ENCODE measurements at regions not wholly inside any gene's neighbourhood (a gene's known extent, or its start where the extent isn't known, plus 50 kb on each side); places are given as distances from the start of the nearest gene placed in this dataset.

GRCh38 chr2:120551522-120551921 lies 184.1 kb upstream of the GLI2 start:
- no peak overlapping the region for H3K4me3 ChIP-seq (ENCODE audit: low read length)
- ATAC-seq (no peak), DNase-seq (no peak)
- BruUV-seq (replicated peaks), result no TSS peak
- peak overlapping the region; percentile 77; the same call in 1 of the 2 replicates for H3K4me2 ChIP-seq (ENCODE audit: low read length)
- peaks cover 19% of the 10 kb centered on the region for H3K4me1 ChIP-seq (ENCODE audit: insufficient read depth, low read length)
- H3K36me3 ChIP-seq (ENCODE audit: low read depth, low read length), result no peaks in the 10 kb centered on the region
- no peaks in the 10 kb centered on the region for H3K79me2 ChIP-seq (ENCODE audit: low read length)
- no peaks in the 10 kb centered on the region for H3F3A ChIP-seq (ENCODE audit: low read length, unreplicated experiment)
- POLR2A ChIA-PET (ENCODE audit: unreplicated experiment), result no interaction called here
- intact Hi-C loops (cut with micrococcal nuclease), result no loop called here
- no peaks in the 10 kb centered on the region for H3K9me3 ChIP-seq (ENCODE audit: low read length)
- CTCF ChIA-PET, result interaction anchor here (2.3 kb wide), 1 partner anchor 208 kb away, joined by 13 read pairs; no protein-coding TSS in a partner anchor
- H2AFZ ChIP-seq (ENCODE audit: low read length), result no peak overlapping the region
- no peaks in the 10 kb centered on the region for H4K20me1 ChIP-seq (ENCODE audit: low read length)
- H3K9ac ChIP-seq (ENCODE audit: low read length), result no peak overlapping the region
- H3K27me3 ChIP-seq (ENCODE audit: low read length), result no peaks in the 10 kb centered on the region
- H3K27ac ChIP-seq (ENCODE audit: low read length), result no peak overlapping the region
- no peaks in the 10 kb centered on the region for H3K9me2 ChIP-seq (replicated peaks; ENCODE audit: low read length)
- TF ChIP-seq EZH2 (IDR thresholded peaks at IDR 0.05; ENCODE audit: low read length, unreplicated experiment) (no peak), EZH2phosphoT487 (IDR thresholded peaks at IDR 0.05; ENCODE audit: borderline replicate concordance, low read length) (no peak)
- TF ChIP-seq, protein P1, sequence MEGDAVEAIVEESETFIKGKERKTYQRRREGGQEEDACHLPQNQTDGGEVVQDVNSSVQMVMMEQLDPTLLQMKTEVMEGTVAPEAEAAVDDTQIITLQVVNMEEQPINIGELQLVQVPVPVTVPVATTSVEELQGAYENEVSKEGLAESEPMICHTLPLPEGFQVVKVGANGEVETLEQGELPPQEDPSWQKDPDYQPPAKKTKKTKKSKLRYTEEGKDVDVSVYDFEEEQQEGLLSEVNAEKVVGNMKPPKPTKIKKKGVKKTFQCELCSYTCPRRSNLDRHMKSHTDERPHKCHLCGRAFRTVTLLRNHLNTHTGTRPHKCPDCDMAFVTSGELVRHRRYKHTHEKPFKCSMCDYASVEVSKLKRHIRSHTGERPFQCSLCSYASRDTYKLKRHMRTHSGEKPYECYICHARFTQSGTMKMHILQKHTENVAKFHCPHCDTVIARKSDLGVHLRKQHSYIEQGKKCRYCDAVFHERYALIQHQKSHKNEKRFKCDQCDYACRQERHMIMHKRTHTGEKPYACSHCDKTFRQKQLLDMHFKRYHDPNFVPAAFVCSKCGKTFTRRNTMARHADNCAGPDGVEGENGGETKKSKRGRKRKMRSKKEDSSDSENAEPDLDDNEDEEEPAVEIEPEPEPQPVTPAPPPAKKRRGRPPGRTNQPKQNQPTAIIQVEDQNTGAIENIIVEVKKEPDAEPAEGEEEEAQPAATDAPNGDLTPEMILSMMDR (conservative IDR thresholded peaks at IDR 0.05; ENCODE audit: low read depth, low read length), result no peak

DNA sequence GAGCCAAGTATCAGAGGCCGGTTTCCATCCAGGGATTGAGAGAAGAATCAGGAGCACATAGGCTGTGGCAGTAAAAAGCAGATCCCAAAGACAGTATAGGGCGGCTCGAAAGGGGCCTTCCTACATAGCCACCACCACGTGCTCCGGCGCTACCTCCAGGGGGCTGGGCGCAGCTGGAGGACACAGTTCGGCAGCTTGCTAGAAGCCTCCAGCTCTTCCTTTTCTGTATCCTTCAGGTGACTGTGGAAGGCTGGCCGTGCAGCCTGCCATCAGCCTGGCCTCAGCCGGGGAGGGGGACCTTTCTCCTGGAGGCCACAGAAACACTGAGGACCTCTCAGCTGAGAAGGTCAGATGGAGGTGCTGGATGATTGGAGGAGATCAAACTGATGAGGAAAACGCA lies 183.6 kb upstream of the GLI2 start:
- Histone ChIP-seq H3K36me3 (ENCODE audit: low read depth, low read length) (no peaks in the 10 kb centered on the region), H3K4me3 (ENCODE audit: low read length) (peak overlapping the region; percentile 53; the same call in 1 of the 2 replicates), H3K27me3 (ENCODE audit: low read length) (no peaks in the 10 kb centered on the region), H4K20me1 (ENCODE audit: low read length) (no peaks in the 10 kb centered on the region), H3K79me2 (ENCODE audit: low read length) (no peaks in the 10 kb centered on the region), H3K4me1 (ENCODE audit: insufficient read depth, low read length) (peaks cover 19% of the 10 kb centered on the region), H3F3A (ENCODE audit: low read length, unreplicated experiment) (no peaks in the 10 kb centered on the region), H2AFZ (ENCODE audit: low read length) (no peak overlapping the region), H3K4me2 (ENCODE audit: low read length) (peak overlapping the region; percentile 77), H3K9me3 (ENCODE audit: low read length) (no peaks in the 10 kb centered on the region), H3K27ac (ENCODE audit: low read length) (peak overlapping the region; percentile 83), H3K9ac (ENCODE audit: low read length) (peak overlapping the region; percentile 56), H3K9me2 (replicated peaks; ENCODE audit: low read length) (no peaks in the 10 kb centered on the region)
- DNase-seq (no peak), ATAC-seq (no peak)
- CTCF ChIA-PET, result interaction anchor here (2.3 kb wide), 1 partner anchor 209 kb away, joined by 13 read pairs; no protein-coding TSS in a partner anchor
- POLR2A ChIA-PET (ENCODE audit: unreplicated experiment), result no interaction called here
- TF ChIP-seq EZH2phosphoT487 (IDR thresholded peaks at IDR 0.05; ENCODE audit: borderline replicate concordance, low read length) (no peak), EZH2 (IDR thresholded peaks at IDR 0.05; ENCODE audit: low read length, unreplicated experiment) (no peak)
- TF ChIP-seq, protein P1 (conservative IDR thresholded peaks at IDR 0.05; ENCODE audit: low read depth, low read length), result no peak
- intact Hi-C loops (cut with micrococcal nuclease), result loop anchor here (2.0 kb wide), 1 partner anchor 119 kb away; no protein-coding TSS in a partner anchor
- BruUV-seq (replicated peaks), result no TSS peak

GRCh38 chr2:120552800-120553481 lies 182.7 kb upstream of the GLI2 start:
- Histone ChIP-seq H3K4me2 (ENCODE audit: low read length) (peak overlapping the region; percentile 77), H3K9me3 (ENCODE audit: low read length) (no peaks in the 10 kb centered on the region), H3K9ac (ENCODE audit: low read length) (peak overlapping the region; percentile 56), H2AFZ (ENCODE audit: low read length) (peak overlapping the region; percentile 78), H3K79me2 (ENCODE audit: low read length) (no peaks in the 10 kb centered on the region), H3K27ac (ENCODE audit: low read length) (peak overlapping the region; percentile 83), H3K4me1 (ENCODE audit: insufficient read depth, low read length) (peaks cover 19% of the 10 kb centered on the region), H4K20me1 (ENCODE audit: low read length) (no peaks in the 10 kb centered on the region), H3K36me3 (ENCODE audit: low read depth, low read length) (no peaks in the 10 kb centered on the region), H3K4me3 (ENCODE audit: low read length) (peak overlapping the region; percentile 53), H3K27me3 (ENCODE audit: low read length) (no peaks in the 10 kb centered on the region), H3K9me2 (replicated peaks; ENCODE audit: low read length) (no peaks in the 10 kb centered on the region), H3F3A (ENCODE audit: low read length, unreplicated experiment) (no peaks in the 10 kb centered on the region)
- intact Hi-C loops (cut with micrococcal nuclease), result loop anchor here (1.0 to 2.0 kb wide), 2 partner anchors 118 to 210 kb away; no protein-coding TSS in a partner anchor
- ATAC-seq (peak; percentile 99), DNase-seq (peak; percentile 98)
- TSS peak; percentile 58 for BruUV-seq (replicated peaks)
- TF ChIP-seq EZH2 (IDR thresholded peaks at IDR 0.05; ENCODE audit: low read length, unreplicated experiment) (no peak), EZH2phosphoT487 (IDR thresholded peaks at IDR 0.05; ENCODE audit: borderline replicate concordance, low read length) (no peak)
- TF ChIP-seq, protein P1 (conservative IDR thresholded peaks at IDR 0.05; ENCODE audit: low read depth, low read length), result peak; percentile 87
- ChIA-PET POLR2A (ENCODE audit: unreplicated experiment) (interaction anchor here (0.5 to 0.6 kb wide), 2 partner anchors 92 to 210 kb away, joined by 3 to 6 read pairs; no protein-coding TSS in a partner anchor), CTCF (interaction anchor here (0.6 to 2.3 kb wide), 7 partner anchors 32 to 210 kb away, joined by 3 to 13 read pairs (median 4); no protein-coding TSS in a partner anchor)

Data from PC-3 (cell line).